Superior temporal gyrus (tissue), 1 donor: ENCODE measurements at regions not wholly inside any gene's neighbourhood (a gene's known extent, or its start where the extent isn't known, plus 50 kb on each side); places are given as distances from the start of the nearest gene placed in this dataset.

Source experiments
- DNase-seq: peaks from one replicate; pipeline ENCODE4 v3.0.0-alpha.2; 2016; ENCODE audit errors: extremely low spot score

DNA sequence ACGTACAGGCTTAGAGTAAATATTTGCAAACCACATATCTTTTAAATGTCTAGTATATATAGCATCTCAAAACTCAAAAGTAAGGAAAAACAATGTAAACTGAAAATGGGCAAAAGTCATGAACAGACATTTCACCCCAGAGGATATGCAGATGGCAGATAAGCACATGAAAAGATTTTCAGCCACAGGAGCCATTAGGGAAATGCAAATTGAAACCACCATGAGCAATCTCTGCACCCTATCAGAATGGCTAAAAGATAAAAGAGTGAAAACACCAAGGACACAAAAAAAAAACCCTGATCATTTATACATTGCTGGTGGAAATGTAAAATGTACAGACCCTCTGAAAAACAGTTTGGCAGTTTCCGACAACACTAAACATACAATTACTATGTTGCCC is 292.7 kb downstream of the ZNF516 start:
- no peak for DNase-seq

DNA sequence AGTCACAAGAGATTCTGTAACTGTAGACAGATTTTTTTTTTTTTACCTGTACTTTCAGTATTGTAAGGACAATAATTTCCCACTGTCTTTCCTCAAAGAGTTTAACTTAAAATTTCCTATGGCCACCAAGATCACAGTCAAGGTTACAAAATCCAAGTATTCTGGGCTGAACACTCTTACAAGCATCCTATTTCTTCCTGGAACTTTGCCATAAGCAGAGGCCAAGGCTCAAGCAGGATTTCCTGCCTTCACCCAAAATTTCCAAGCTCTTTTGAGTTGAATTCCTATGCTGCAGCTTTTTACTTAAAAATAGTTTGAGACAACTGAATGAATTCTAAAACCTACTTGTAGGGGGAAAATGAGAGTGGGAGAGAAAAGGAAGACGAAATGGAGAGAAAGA is 299.4 kb downstream of the ZNF516 start:
- no peak for DNase-seq

DNA sequence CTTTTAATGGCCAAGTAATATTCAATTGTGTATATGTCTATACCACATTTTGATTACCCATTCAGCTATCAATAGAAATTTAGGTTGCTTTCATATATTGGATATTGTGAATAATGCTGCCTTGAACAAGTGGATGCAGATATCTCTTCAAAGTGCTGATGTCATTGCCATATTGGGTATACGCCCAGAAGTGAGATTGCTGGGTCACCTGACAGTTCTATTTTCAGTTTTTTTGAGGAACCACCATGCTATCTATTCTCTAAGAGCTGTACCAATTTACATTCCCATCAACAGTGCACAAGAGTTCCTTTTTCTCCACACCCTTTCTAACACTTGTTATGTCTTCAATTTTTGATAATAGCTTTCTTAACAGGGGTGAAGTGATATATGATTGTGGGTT is 306.9 kb downstream of the ZNF516 start:
- DNase-seq, result no peak

DNA sequence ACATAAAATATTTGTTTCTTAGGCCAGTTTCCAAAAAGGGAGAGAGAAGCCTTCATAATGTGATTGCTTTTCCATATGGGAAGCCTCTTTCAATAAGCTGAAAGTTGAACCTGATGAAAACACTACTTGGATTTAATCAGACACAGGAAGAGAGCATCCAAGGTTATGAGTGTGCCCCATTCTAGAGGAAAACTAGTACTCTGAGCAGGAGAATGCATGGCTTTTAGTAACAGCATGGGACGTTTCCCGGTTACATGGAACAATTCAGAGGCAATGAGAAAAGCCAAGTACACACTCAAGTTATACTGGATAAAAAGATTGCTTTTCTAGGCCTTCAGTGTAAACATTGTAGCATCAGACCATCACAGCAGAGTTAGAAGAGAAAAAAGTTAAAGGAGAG is 315.8 kb downstream of the ZNF516 start:
- DNase-seq, result no peak

DNA sequence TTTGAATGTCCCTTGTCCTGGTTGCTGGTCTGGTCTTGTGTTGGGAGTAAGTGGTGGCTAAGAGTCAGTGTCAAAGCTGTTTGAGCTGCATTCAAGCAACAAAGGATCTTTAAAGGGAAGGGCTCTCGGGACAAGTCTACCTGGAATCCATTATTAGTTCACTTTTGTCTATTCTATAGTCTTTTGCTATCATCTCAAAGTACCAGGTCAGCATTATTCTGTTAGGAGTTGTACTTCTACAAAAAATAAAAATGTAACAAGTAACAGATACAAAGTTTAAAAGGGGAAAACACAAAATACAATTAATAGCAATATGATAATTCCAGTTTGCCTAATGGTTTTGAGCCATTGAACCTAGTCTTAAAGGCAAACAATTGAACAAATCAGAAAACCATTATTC is 317.9 kb downstream of the ZNF516 start:
- DNase-seq, result no peak

DNA sequence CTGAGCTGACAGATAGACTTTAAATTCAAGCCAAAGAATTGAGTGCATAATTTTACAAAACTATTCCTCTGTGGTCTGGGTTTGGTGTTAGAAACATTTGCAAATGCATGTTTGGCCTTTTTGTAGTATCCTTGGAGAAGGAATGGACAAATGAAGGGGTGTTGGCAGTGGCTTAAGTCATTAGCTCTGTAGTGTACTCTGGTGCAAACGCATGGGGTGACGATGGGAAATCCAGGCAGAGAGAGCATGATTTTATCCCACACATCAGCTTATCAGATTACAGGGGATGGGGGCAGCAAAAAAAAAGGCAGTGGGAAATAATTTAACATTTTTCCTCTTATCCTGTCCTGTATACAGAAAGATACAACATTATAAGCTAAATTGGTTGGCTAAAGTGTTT is 320.6 kb downstream of the ZNF516 start:
- no peak for DNase-seq

DNA sequence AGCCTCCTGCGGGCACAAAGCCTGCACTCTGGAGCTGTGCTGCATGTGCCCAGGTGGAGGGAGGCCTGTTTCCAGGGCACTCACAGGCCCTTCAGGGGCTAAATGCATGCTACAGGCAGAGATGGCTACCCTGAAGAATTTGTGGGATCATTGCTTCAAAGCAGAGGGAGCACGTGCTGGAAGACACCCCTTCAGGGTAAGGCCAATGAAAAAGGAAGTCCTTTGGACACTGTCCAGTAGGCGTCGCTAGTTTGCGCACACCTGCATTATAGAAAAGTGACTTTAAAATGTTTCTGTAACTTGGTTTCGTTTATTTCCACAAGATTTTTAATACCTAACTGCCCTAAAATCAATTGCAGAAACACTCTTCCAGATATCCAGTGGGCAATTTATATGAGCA is 325.3 kb downstream of the ZNF516 start:
- no peak for DNase-seq

DNA sequence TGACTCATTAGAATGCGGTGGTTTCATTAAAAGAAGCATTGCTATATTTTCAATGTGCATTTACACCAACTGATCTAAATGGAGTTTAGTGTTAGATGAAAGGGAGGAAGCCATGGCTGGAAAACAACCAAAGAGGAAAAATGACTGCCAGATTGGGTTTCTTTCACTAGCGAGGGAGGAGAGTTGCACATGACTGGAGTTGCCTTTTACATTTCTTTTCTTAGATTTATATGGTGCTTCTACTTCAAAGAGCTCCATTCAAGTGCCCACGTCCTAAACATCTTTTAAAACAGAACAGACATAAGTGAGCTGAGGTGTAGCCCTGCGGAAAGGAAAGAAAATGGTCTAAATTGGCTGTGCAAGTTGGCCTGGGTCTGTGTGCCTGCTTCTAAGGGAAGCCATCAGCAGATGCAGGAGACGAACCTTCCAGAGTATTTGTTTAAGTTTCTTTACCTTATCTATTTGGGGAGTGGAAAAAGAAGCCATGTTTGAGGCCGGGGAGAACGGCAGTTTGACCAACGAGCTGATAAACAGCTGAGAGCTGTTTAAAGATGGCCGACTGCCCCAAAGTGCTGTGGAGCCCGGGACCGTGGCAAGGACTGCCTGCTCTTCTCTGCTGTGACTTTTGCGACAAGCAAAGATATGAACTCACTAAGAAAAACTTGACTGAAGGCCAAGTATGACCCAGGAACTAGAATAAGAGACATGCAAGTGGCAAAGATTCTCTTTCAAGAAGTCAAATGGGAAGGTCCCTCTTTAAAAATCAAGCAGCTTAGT is 327.0 kb downstream of the ZNF516 start:
- peak; percentile 12 for DNase-seq

DNA sequence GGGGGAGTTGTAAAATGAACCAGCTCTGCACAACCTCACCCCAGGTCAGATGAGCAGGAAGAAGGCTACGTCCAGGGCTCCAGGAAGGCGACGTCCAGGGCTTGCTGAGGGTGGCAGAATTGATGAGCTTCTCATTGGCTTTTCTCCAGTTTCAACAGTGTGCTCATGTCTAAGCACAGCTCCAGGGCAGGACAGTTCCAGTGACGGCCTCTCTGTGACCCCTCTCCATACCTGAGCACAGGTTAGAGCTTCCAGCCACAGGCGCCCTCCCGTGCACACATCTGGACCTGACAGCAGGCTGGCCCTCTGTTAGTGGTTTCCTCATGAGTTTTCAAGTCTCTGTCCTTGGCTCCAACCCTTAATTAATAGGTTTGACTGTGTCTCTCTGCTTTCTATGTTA is 327.6 kb downstream of the ZNF516 start:
- no peak for DNase-seq

DNA sequence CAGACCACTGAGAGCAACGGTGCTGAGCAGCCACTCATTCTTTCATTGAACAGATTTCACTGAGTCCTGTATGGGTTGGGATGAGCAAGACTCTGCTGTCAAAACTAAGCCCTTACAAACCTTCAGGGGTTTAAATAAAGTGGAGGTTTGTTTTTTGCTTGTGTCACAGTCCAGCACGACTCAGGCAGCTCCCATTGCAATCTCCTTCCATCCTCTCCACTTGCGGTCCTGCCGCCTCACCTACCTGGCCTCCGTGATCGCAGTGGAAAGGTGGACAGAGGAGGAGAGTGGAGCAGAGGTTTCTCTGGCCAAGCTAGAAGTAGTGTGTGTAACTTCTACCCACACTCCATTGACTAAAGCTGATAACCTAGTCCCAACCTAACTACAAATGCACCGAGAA is 332.2 kb downstream of the ZNF516 start:
- no peak for DNase-seq

DNA sequence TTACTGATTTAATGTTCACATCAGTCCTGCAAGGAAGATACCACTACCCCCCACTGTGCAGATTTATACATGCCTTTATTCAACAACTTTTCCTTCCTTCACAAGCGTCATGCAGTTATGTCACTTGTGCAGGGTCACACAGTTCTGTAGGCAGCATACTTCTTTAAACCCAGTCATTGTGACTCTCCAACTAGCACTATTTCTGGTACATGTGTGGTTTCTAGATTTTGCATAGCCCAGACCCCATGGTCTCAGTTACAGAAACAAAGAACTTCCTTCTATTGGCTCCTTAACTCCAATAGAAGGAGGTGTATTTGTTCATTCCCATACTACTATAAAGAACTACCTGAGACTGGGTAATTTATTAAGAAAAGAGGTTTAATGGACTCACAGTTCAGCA is 333.1 kb downstream of the ZNF516 start:
- DNase-seq, result no peak

DNA sequence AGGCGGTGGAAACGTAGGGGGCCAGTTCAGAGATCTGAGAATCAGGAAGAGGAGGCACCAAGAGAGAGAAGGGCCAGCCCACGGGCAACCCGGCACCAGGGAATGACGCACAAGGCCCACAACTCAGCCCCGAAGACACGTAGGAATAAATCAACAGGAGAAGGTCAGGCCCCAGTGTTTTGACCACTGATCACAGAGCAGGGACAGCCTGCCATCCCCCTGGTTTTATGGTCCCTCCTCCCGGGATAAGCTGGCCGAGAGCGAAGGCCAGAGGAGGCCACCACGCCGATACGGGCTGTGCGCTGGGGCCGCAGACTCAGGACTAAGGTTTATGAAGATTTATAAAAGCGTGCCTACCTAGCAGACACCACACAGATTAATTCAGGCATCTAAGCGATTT is 341.4 kb downstream of the ZNF516 start:
- no peak for DNase-seq

DNA sequence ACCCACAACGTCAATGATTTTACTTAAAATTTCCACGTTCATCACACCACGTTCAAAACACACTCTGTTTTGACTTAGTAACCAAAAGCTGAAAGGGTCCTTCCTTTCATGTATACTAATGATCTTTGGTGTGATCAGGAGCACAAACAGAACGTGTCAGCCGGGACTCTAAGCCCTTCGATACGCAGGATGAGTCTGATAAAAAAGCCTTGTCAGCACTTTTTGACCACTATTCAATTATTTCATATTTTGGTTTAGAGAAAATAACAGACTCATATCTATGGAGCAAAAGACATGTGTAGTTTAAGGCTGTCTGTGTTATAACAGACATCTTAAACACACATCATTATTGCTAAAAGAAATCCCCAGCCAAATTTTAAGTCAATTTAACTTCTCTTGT is 345.3 kb downstream of the ZNF516 start:
- DNase-seq, result no peak

DNA sequence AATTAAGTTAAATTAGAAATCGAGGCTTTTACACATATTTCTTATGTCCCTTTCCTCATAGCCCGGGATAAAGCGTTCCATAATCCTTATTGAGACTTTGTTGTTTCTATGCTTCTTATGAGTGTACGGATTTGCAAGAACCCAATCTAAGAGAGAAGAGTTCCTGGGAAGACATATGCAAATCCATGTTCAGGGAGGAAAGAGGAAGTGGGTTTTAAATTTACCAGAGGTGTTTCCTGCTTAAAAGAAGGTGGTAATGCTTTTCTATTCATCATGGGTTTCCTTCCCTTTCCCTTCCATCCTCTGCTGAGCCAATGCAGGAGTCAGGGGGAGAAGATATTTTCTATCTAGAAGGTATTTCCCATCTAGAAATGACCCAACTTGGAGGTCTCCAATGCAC is 345.8 kb downstream of the ZNF516 start:
- no peak for DNase-seq

DNA sequence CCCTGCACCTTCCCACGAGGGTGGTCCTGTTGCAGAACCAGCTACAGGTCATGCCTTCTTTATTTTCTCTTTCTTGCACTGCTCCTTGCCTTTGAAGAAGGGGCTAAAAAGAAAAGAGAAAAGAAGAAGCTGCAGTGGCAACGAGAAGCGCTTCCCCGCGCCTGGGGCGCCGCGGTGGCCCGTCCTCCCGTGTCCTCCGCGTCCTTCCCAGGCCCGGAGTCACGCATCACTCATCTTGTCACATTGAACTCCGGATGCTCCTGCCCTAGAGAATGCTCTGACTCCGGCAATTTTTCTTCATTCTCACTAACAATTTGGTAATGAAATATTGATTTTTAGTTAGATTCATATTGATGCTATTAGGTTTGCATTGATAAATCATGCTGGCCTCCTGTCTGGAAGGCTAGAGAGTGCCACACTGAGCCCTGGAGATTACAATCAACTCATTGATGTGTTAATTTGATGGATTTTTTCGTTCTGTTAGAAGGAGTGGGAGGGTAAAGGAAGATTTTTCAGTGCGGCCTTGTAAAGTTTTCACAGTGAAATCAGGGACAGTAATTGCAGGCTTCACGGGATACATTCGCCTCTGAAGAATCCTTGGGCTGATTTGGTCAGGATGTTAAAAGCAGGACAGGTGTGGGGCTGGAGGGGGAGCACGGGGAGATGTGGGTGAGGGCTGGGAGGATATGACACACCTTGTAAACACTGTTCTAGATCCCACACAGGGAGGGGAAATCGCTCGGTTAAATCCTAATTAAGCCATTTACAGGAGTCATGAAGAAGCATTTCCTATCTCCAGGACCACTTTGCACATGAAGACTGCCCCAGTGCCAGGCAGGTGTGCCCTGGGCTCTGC is 349.3 kb downstream of the ZNF516 start:
- no peak for DNase-seq

DNA sequence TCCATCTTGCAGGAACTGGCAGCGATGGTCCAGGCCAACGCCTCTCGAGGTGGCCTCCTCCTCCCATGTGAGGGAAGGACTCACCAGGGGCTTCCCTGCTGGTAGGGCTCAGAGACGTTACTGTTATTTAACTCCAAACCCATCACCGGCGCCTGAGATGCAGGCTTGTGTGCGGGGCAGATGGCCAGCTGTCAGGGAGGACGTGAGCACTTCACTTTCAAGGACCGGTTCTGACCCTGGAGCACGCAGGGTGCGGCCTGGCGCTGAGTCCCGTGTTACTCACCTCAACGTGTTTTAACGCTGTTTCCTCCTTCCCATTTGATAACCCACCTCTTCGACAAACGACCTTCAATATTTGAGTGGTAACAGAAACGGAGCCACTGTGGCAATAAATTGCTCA is 350.2 kb downstream of the ZNF516 start:
- DNase-seq, result no peak

DNA sequence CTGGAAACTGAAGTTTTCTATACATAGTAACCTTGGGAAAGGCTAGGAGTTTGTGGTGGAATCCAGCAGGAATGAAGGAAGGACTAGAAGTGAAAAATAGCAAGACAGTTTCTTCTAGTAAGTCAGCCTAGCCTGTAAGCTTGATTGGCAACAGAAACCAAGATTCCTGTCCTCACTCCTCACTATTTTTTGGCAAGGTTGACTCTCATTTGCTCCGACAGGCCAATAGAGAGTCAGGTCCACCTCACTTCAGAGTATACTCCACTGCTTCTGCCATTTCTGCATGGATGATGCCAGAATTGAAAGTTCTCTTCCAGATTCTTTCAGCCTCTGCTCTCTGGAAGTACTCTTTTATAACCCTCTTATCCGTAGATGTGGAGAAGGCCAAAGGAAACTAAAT is 352.4 kb downstream of the ZNF516 start:
- DNase-seq, result no peak

DNA sequence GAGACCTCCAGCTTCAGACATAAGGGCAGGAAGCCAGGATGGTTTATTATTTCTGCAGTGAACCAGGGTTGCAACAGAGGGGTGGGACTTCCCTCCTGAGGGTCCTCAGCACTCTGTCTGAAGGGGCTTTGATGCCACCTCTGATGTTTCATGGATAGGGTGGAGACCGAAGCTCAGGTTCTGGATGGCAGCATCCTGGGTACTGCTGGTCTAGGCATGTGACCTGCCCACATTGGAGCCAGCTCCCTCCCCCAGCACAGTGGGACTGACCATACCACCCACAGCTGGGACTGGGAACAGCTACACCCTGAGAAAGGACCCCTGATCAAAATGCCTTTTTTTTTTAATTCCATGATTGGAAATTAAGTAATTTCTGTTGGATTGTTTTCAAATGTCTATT is 355.2 kb downstream of the ZNF516 start:
- DNase-seq, result no peak

DNA sequence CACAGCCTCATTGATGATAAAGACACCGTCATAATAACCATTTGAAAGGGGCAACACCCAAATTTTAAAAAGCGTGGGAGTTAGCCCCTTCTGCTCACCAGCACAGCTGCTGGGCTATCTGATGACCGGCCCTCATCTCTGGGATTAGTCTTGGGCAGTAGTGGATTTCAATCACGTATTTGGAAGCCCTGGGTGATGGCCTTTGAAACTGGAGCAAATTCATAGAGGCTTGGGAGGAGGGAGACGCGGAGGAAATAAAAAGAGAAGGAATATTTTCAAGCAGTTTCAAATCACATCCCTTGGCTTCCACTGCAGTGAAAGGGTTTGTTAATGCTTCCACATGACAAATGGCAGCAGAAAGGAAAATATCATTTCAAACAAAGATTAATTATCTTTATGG is 357.8 kb downstream of the ZNF516 start:
- no peak for DNase-seq

DNA sequence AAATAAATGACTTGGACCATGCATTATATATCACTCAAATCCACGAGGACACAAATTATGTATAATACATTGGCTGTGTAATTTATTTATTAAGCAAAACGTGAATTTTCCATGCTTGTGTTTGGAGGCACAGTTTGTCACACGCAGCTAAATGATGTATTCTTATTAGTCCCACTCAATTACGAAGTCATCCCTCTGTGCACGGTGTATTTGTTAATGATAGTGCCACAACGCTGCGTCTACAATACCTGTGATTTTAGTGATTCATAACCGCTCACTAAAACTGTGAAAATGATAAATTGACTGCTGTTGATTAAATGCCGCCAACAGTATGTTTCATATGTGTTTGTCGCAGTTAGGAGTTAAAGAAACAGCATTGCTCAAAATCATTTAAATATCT is 358.3 kb downstream of the ZNF516 start:
- DNase-seq, result no peak

DNA sequence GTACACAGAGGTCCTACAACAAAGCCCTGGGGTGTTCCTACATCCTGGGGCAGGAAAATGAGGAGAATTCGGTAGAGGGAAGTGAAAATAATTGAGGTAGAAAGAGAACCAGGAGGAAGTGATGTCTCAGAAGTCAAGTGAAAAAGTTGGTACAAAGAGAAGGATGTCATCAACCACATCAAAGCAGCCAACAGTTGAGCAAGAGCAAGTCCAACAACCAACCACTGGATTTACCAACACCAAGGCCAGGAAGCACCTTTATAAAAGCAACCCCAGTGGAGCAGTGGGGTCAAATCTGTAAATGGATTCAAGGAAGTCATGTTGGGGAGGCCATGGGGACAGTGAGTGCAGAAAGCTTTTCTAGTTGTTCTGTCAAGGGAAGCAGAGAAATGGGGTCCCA is 360.4 kb downstream of the ZNF516 start:
- DNase-seq, result no peak

DNA sequence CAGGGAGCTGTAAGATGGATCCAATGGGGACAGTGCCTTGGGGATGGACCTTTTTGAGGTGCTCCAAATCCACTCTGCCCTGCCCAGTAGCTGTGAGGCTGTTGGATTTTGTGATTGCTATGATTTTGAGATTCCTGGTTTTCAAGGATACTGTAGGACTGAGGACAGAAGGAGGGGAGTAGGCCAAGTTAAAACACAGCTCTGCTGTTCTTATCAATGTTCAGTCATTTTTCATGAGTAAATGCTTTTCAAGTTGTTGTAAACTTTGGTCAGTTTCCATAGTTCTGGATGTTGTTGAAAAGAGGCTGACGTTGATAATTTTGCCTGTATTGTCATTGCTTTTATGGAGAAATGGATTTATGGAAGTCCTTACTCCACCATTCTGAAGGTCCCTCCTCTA is 361.2 kb downstream of the ZNF516 start:
- no peak for DNase-seq

DNA sequence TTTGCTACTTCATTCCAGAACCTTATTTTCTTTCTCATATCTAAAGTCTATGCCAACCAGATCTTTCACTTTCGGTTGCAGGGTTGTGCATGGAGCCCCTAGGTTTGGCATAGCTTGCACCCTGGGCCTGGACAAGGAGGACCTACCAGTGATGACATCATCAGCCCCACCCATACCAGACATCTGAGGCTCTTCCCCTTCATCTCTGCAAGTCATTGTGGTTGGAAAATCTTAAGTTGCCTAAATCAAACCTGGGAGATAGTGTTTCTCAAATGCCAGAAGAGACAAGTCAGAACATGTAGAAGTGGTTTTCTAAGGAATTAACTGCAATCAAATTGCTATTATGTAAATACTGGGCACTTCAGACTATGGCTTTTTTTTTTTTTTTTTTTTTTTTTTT is 363.3 kb downstream of the ZNF516 start:
- DNase-seq, result no peak
